ENCODE measurements at regions not wholly inside any gene's neighbourhood (a gene's known extent, or its start where the extent isn't known, plus 50 kb on each side); places are given as distances from the start of the nearest gene placed in this dataset.
"Not testable (repeated sequence)": the region's sequence is repeated elsewhere in the genome, so short reads cannot be mapped to it uniquely, and the experiment has no call there.

- no peak for DNase-seq (ENCODE audit: low read depth in 4 of 4, low spot score in 1 of 4)
These were observed 644.9 kb upstream of the DPPA4 start for GRCh38 chr3:109982201-109982600.

- no peak for DNase-seq (ENCODE audit: low read depth in 4 of 4, low spot score in 1 of 4)
These were observed 647.6 kb upstream of the DPPA4 start for GRCh38 chr3:109984976-109985375.

- no peak for DNase-seq (ENCODE audit: low read depth in 4 of 4, low spot score in 1 of 4)
These were observed 648.7 kb upstream of the DPPA4 start for GRCh38 chr3:109985943-109986555.

GRCh38 chr3:109994853-109995252 is 657.5 kb upstream of the DPPA4 start:
- DNase-seq (ENCODE audit: low read depth in 4 of 4, low spot score in 1 of 4) = no peak

- no peak for DNase-seq (ENCODE audit: low read depth in 4 of 4, low spot score in 1 of 4)
These were observed 658.0 kb upstream of the DPPA4 start for GRCh38 chr3:109995377-109995776.

GRCh38 chr3:110001905-110002304 is 664.6 kb upstream of the DPPA4 start:
- not testable (repeated sequence) for DNase-seq (ENCODE audit: low read depth in 4 of 4, low spot score in 1 of 4)

GRCh38 chr3:110006913-110007312 is 669.6 kb upstream of the DPPA4 start:
- DNase-seq (ENCODE audit: low read depth in 4 of 4, low spot score in 1 of 4) = no peak

GRCh38 chr3:110015231-110015963 is 678.1 kb upstream of the DPPA4 start:
- DNase-seq (ENCODE audit: low read depth in 4 of 4, low spot score in 1 of 4) = no peak

- no peak for DNase-seq (ENCODE audit: low read depth in 4 of 4, low spot score in 1 of 4)
These were observed 679.0 kb upstream of the DPPA4 start for GRCh38 chr3:110016235-110016815.

GRCh38 chr3:110017304-110017703 is 680.0 kb upstream of the DPPA4 start:
- DNase-seq (ENCODE audit: low read depth in 4 of 4, low spot score in 1 of 4) = no peak

GRCh38 chr3:110021659-110022058 is 684.3 kb upstream of the DPPA4 start:
- DNase-seq (ENCODE audit: low read depth in 4 of 4, low spot score in 1 of 4) = no peak

- not testable (repeated sequence) for DNase-seq (ENCODE audit: low read depth in 4 of 4, low spot score in 1 of 4)
These were observed 685.7 kb upstream of the DPPA4 start for GRCh38 chr3:110023022-110023421.

GRCh38 chr3:110026421-110026820 is 689.1 kb upstream of the DPPA4 start:
- no peak for DNase-seq (ENCODE audit: low read depth in 4 of 4, low spot score in 1 of 4)

GRCh38 chr3:110027446-110028080 is 690.2 kb upstream of the DPPA4 start:
- DNase-seq (ENCODE audit: low read depth in 4 of 4, low spot score in 1 of 4) = no peak

- no peak for DNase-seq (ENCODE audit: low read depth in 4 of 4, low spot score in 1 of 4)
These were observed 694.6 kb upstream of the DPPA4 start for GRCh38 chr3:110031975-110032374.

GRCh38 chr3:110059431-110059830 is 722.1 kb upstream of the DPPA4 start:
- no peak for DNase-seq (ENCODE audit: low read depth in 4 of 4, low spot score in 1 of 4)

GRCh38 chr3:110062716-110063115 is 725.4 kb upstream of the DPPA4 start:
- no peak for DNase-seq (ENCODE audit: low read depth in 4 of 4, low spot score in 1 of 4)

GRCh38 chr3:110063178-110063577 is 725.8 kb upstream of the DPPA4 start:
- DNase-seq (ENCODE audit: low read depth in 4 of 4, low spot score in 1 of 4) = no peak

GRCh38 chr3:110066206-110066605 is 728.9 kb upstream of the DPPA4 start:
- DNase-seq (ENCODE audit: low read depth in 4 of 4, low spot score in 1 of 4) = no peak

GRCh38 chr3:110067527-110067926 is 730.2 kb upstream of the DPPA4 start:
- DNase-seq (ENCODE audit: low read depth in 4 of 4, low spot score in 1 of 4) = no peak

- DNase-seq (ENCODE audit: low read depth in 4 of 4, low spot score in 1 of 4) = no peak
These were observed 732.4 kb upstream of the DPPA4 start for GRCh38 chr3:110069761-110070160.
